HG02840 (cell line): ENCODE measurements at regions not wholly inside any gene's neighbourhood (a gene's known extent, or its start where the extent isn't known, plus 50 kb on each side); places are given as distances from the start of the nearest gene placed in this dataset.
"Not testable (repeated sequence)": the region's sequence is repeated elsewhere in the genome, so short reads cannot be mapped to it uniquely, and the experiment has no call there.

Experiments used
- ATAC-seq: cut with Tn5 transposase; IDR thresholded peaks from one replicate; pipeline ENCODE4 v1.9.1; 2021; ENCODE audit warnings: mild to moderate bottlenecking, moderate library complexity, moderate number of reproducible peaks; ENCODE audit not compliant: unreplicated experiment, low FRiP score

DNA sequence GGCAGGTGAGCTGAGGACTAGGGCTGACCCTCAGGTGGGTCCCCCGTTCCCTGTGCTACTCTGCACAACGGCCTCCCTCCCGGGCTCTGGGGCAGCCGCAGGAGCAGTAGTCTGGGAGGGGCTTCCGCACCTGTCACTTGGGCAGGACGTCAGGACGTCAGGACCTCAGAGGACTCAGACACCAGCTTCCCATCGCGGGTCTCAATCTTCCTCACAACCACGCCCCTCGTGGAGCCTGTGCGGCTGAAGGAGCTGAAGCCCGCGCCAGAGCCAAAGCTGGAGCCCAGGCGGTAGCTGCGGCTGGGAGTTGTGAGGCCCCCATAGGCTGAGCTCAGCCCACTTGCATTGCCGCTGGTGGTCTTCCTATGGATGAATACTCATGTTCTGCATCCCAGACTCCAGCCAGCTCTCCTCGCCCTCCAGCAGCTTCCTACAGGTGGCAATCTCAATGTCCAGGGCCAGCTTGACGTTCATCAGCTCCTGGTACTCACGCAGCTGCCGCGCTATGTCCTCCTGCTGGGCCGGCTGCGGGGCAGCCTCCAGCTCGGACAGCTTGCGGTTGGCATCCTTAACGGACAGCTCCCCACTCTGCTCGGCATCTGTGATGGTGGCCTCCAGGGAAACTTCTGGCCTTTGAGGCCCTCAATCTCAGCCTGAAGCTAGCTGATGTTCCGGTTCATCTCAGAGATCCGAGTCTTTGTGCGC, 381.4 kb upstream of the RGMB start:
- no peak for ATAC-seq

DNA sequence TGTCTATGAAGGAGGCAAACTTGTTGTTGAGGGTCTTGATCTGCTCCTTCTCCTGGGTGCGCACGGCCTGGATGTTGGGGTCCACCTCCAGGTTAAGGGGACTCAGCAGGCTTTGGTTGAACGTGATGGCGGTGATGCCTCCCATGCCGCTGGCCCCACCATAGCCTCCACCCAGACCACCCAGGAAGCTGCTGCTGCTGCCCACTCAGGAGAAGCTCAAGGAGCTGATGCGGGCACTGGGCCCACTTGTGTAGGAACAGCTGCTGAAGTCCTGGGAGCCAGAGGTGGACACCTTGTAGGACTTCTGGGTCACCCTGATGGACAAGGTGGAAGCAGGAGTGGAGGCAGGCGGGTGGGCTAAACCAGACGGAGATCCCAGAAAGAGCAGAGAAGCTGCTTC, 380.3 kb upstream of the RGMB start:
- ATAC-seq = not testable (repeated sequence)

DNA sequence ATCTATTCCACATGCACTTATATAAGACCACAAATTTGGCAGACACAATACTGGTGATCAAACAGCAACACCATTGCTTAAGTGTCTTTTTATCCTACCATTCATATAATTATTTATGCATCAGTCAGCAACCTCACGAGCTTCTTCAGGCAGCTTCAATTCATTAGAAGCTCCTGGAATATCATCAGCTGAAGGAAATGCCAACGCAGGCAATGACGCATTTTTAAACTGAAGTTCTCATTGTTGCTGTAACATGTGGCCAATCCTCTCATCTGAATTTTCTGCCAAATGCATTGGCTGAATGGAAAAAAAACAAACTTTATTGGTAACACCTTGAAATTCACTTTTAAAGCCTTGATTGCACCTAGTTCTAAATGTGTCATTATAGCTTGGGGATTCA, 376.4 kb upstream of the RGMB start:
- no peak for ATAC-seq

DNA sequence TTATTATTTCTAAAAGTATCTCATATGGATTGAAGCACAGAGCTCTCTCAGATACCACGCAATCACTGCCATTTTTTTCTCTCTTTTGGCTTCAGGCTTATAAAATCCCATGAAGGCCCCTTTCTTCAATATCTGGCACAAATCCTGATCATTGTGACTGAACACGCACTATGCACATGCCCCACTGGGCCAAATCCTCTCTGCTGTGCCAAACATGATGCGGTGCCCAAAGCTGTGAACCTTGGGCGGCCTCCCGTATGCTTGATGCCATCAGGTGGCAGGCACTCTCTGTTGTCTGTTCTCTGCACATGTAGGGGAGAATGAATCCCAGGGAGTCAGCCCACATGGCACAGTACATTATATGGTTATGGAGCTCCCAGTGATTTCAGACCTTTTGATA, 375.0 kb upstream of the RGMB start:
- no peak for ATAC-seq

DNA sequence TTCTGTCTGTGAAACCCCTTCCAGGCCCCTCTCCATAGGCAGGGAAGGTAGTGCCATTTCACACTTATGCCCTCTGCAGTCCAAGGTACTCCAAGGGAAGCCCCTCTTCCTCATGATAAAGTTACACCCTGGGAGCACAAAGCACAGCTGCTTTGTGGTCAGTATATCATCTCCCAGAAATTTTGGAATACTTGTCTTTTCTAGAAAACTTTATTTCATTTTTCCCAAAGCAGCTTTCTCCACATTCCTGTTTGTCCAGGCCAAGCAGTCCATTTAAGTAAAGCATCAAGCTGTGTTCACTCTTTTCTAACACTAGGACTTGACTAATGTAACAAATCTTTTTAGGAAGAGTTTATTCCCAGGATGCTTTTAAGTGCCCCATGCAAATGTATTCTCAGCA, 371.8 kb upstream of the RGMB start:
- ATAC-seq = no peak

DNA sequence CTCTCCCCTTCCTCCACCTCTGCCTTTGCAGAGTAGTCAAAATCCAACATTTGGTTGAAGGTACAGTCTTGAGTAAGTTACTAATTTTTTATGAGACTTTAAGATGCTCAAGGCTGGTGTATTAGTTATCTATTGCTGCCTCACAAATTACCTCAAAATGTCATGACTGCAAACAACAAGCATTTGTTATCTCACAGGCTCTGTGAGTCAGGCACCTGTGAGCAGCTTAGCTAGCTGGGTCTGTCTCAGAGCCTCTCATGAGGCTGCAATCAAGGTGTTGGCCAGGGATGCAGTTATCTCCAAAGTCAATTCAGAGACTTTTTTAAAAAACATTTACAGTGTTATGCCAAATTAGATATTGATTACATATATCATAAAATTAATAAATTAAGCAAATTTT, 371.3 kb upstream of the RGMB start:
- no peak for ATAC-seq

DNA sequence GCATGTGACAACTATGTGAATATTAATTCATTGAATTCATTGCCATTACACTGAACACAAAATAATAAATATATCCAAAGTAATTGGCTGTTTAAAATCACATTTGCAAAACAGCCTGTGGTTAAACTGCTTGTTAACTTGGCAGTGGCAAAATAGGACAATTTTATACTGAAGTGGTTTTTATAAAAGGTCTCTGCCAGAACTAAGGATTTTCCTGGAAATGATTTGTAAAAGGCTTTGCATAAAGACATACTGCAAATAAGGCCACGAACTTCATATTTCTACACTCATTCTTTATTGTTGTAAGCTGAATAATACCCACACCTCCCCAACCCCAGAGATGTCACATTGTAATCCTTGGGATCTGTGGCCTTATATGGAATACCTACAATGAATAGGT, 370.3 kb upstream of the RGMB start:
- no peak for ATAC-seq

DNA sequence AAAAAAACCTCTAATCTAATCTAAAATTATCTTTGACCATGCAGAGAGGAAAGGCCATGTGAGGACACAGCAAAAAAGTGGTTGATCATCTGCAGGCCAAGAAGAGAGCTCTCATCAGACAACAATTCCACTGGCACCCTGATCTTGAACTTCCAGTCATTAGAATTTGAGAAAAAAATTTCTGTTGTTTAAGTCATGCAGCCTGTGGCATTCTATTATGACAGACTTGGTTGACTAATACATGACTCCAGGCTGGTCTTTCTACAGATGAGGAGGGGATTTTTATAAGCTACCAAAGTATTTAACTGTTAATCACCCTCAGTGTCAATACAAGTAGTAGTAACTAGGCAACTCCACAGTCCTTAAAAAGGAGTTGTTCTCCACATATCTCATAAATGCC, 358.5 kb upstream of the RGMB start:
- no peak for ATAC-seq

DNA sequence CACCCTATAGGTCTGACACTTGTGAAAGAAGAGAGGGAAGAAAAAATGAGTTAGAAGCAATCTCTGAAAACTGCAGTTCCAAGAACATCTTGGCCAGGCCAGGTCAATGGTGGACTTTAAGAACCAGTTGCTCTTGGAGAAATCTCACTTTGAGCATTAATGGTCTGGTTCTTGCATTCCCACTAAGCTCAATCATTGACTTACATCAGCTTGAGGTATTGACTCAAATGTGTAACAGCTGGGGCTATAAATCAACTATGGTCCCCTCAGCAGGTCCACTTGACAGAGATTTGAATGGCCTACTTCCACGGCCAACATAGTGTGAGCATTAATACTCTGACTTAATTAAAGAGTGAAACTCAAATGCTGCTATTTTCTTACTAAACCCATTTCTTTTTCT, 357.8 kb upstream of the RGMB start:
- ATAC-seq = no peak

DNA sequence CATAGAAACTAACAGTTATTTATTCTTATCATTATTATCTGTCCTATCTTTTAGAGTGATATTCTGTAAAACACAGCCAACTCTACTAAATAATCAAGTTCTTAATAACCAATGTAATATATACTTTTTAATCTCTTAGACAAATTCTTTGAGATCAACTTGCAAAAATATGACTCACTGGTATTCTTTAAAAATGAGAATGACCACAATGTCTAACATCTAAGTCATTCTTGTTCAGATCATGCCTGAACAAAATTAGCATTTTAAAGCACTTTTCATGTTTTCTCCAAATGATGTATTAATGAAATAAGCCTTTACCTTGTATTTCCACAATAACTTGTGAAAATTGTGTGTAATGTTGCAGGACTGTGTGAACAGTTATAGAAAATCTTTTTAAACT, 356.9 kb upstream of the RGMB start:
- ATAC-seq = no peak

DNA sequence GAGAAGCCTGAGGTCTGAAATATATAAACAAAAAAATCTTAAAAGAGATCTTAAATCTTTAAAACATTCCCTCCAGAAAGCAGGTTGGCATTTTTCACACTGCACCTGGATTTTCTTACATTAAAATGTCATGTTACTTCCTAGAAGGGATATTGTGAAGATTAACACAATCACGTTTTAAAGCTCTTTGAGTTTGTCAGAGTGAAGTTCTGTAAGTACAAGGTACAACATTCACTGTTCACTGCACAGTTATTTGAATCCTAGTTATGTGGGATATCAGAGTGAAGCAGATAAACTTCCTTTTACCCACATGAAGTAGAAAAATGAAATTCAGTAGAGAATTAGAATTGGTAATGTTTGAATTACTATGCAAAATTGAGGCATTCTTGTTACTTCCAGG, 353.6 kb upstream of the RGMB start:
- ATAC-seq = no peak

DNA sequence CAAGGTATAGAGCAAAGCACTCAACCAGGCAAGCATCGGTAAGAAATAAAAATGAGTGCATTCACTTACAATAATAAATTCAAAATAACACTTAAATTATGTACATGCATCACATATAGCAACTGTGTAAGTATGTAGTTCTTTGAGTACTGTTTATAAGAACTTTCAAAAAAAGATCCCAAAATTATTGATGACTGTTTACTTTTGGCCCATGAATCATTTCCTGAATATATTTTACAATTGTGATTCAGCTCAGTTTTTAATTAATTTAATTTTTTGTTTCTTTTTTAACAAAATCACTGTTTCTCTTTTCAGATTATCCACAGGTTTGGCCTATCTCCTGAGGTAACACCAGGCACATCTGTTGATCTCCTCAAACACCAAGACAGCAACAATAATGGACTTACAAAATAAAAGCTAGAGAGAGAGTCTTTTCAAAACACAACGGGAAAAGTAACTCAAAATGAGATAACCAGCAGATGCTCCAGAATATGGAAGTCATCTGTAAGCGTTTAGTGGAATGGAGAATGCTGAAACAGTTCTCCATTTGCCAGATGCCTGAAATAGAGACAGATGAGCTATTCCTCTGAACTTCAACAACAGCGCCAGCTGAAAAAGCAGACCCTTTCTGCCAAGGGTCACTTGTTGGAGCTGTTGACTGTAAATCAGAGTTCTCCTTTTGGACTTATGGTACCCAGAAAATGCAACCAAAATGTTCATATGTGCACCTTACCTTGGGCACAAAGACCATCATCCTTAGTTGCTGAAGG, 348.6 kb upstream of the RGMB start:
- no peak for ATAC-seq

DNA sequence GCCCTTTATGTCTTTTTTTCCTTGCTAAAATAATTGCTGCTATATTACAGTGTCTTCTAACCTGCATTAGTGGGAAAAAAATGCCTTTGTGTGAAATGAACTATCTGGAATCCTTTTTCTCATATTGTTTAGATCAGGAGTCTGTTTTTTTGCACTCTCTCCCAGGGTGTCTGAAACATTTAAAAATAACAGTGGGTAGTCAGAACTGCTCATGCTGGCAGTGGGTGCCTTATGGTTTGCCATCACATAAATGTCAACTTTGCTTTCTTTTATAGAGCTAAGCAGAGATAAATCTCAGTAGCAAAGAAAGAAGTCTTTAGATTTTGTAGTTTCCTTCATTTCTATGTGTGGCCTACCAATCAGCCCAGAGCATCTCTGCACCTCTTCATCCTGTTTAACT, 347.8 kb upstream of the RGMB start:
- ATAC-seq = no peak

DNA sequence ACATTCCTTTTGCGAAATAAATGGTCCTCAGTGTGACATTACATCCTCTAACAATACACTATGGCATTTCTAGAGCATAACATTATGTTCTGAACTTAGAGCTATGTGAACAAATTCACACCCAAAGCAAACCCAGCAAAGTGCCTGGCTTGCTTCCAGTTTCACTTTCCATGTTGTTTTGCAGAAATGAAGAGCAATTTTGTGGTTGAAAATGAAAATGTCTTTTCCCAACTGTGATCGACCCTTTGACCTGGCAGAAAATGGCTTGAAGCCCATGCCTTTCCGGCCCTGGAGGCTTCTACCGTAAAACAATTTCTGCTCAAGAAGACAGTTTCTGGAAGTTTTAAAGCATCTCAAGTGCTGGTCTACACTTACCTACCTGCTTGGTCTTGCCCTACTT, 344.7 kb upstream of the RGMB start:
- ATAC-seq = no peak

DNA sequence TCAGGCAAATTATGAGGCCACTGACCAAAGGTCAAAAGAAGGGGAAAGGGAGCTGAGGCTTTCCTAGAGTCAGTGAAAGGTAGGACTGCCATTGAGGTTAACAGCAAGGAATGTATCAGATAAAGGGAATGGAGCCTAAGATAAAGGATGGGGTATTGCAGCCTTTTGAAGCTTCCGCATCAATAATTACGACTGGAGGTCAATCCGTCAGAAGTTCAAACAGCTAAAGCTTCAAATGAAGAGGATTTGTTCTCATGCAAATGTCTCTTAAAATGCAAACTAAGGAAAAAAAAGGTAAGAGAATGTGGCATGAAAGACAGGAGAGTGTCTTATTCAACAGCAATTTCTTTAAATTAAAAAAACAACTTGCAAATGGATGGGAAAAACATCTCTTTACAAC, 341.1 kb upstream of the RGMB start:
- ATAC-seq = no peak

DNA sequence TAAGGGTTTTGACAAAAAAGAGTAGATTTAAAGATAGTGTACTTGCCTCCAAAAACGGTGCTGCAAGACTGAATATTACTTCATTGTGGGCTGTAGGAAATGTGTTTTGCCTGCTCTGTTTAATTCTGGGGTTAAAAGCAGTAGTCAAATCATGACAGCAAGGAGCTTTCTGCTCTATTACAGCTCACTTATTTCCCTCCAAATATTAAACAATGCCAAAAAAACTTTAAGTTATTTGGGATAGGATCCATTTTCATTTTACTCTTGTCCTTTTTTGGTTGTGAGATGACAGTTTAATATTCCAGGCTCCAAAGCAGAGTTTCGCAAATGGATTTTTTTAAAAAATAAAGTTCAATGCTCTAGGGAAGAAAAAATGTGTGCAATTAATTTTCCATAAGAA, 340.4 kb upstream of the RGMB start:
- no peak for ATAC-seq

DNA sequence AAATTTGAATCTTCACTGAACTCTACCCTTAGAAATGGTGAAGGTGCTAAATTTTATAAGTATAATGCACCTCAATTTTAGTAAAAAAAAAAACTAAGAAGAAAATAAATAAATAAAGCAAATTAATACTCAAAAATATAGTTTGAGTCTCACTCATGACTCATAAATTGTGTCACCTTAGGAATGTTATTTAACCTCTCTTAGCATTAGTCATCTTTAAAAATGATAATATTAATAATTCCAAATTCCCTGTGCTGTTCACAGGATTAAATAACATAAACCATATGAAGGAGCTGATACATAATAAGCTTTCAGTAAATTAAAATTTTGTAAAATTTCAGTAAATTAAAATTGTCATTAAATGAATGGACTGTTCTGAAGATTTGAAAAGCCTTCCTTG, 339.8 kb upstream of the RGMB start:
- no peak for ATAC-seq

DNA sequence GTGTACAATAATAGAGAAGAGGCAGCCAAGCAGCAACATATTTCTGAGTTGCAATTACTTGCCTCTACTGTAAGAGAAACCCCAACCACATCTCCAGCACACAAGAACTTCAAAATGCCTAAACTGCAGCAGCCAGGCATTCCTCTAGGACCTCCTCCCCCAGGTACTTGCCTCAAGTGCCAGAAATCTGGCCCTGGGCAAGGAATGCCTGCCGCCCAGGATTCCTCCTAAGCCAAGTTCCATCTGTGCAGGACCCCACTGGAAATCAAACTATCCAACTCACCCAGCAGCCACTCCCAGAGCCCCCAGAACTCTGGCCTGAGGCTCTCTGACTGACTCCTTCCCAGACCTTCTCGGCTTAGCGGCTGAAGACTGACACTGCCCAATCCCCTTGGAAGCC, 336.8 kb upstream of the RGMB start:
- ATAC-seq = no peak

DNA sequence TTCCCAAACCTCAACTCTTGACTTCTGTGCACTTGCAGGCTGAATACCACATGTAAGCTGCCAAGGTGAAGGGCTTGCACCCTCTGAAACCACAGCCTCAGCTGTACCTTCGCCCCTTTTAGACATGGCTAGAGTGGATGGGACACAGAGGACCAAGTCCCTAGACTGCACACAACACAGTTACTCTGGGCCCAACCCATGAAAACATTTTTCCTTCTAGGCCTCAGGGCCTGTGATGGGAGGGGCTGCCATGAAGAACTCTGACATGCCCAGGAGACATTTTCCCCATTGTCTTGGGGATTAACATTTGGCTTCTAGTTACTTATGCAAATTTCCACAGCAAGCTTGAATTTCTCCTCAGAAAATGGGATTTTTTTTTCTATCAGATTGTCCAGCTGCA, 331.0 kb upstream of the RGMB start:
- ATAC-seq = no peak

DNA sequence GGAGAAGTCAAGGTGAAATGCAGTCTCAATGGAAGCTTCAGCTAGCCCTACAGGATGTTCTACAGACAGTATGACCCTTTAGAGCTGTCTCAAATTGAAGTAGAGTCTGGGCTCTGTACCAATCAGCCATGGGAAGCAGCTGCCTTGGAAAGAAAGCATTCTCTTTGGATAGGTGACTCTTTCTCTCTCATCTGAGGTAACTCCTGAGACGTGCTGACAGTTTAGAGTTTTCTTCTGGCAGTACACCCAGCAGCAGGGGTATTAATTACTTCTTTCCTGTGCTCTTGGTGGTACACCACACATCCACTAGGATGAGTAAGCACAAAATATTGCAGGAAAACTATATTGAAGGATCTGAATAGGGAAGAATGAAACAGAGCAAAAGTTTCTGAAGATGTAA, 329.6 kb upstream of the RGMB start:
- no peak for ATAC-seq

DNA sequence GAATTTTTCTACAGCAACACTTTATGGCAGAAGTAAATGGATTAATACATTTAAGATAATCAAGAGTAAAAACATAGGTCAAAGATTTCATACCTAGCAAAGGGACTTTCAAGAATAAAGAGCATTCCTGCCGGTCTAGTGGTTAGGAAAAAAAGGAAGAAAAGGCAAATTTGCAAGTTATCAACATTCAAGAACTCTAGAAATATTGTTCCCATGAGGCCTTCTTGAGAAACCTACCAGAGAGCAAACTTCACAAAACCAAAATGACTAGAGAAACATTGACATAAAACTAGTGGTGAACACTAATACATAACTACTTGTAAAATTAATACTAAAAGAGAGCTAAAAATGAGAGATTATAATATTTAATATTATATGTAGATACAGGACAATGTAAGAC, 320.2 kb upstream of the RGMB start:
- ATAC-seq = no peak

DNA sequence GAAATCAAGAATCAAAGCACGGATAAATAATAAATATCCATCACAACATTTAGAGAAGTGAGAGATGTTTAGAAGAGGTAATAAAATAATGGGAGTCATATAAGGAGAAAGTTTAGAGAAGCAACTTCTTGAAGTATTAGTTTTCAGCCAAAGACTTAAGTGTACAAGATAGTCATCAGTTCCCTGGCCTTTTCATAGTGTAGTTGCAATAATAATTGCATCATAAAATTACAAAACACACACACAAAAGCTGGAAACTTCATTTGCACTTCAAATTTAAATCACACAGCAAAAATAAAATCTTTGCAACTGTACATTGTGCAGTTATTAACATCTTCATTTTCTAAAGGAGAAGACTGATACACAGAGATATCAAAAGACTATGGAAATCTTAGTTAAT, 319.1 kb upstream of the RGMB start:
- no peak for ATAC-seq
